ENCODE measurements at regions not wholly inside any gene's neighbourhood (a gene's known extent, or its start where the extent isn't known, plus 50 kb on each side); places are given as distances from the start of the nearest gene placed in this dataset.

GRCh38 chr20:24289737-24290481, 179.5 kb upstream of the SYNDIG1 start:
- H3K4me3 ChIP-seq (ENCODE audit: low read length): no peak overlapping the region
- DNase-seq (ENCODE audit: low read depth): no peak

GRCh38 chr20:24283186-24283585, 186.2 kb upstream of the SYNDIG1 start:
- H3K4me3 ChIP-seq (ENCODE audit: low read length): no peak overlapping the region
- no peak for DNase-seq (ENCODE audit: low read depth)
- TF ChIP-seq CTCF (conservative IDR thresholded peaks at IDR 0.05; ENCODE audit: low read length): no peak

More at GRCh38 chr20:24289737-24290481, 179.5 kb upstream of the SYNDIG1 start:
- TF ChIP-seq CTCF (conservative IDR thresholded peaks at IDR 0.05; ENCODE audit: low read length): no peak

GRCh38 chr20:24277196-24277595, 192.2 kb upstream of the SYNDIG1 start:
- no peak for DNase-seq (ENCODE audit: low read depth)
- no peak overlapping the region for H3K4me3 ChIP-seq (ENCODE audit: low read length)
- no peak for TF ChIP-seq CTCF (conservative IDR thresholded peaks at IDR 0.05; ENCODE audit: low read length)

- DNase-seq (ENCODE audit: low read depth): no peak
- no peak for TF ChIP-seq CTCF (conservative IDR thresholded peaks at IDR 0.05; ENCODE audit: low read length)
- no peak overlapping the region for H3K4me3 ChIP-seq (ENCODE audit: low read length)
These were observed 193.3 kb upstream of the SYNDIG1 start for GRCh38 chr20:24275946-24276705.

GRCh38 chr20:24273251-24273650, 196.2 kb upstream of the SYNDIG1 start:
- TF ChIP-seq CTCF (conservative IDR thresholded peaks at IDR 0.05; ENCODE audit: low read length): no peak
- no peak for DNase-seq (ENCODE audit: low read depth)
- no peak overlapping the region for H3K4me3 ChIP-seq (ENCODE audit: low read length)

- H3K4me3 ChIP-seq (ENCODE audit: low read length): no peak overlapping the region
- no peak for DNase-seq (ENCODE audit: low read depth)
- TF ChIP-seq CTCF (conservative IDR thresholded peaks at IDR 0.05; ENCODE audit: low read length): no peak
These were observed 208.1 kb upstream of the SYNDIG1 start for GRCh38 chr20:24261351-24261750.

- H3K4me3 ChIP-seq (ENCODE audit: low read length): no peak overlapping the region
- no peak for TF ChIP-seq CTCF (conservative IDR thresholded peaks at IDR 0.05; ENCODE audit: low read length)
- DNase-seq (ENCODE audit: low read depth): no peak
These were observed 212.3 kb upstream of the SYNDIG1 start for GRCh38 chr20:24257171-24257570.

Measured in AG10803 (cell line).